ENCODE measurements at regions not wholly inside any gene's neighbourhood (a gene's known extent, or its start where the extent isn't known, plus 50 kb on each side); places are given as distances from the start of the nearest gene placed in this dataset.

- TF ChIP-seq POLR2A (IDR thresholded peaks at IDR 0.05) (no peak), CTCF (IDR thresholded peaks at IDR 0.05) (no peak)
Observed at GRCh38 chr21:27017246-27017645, 50.4 kb upstream of the ADAMTS5 start.
